ENCODE measurements at regions not wholly inside any gene's neighbourhood (a gene's known extent, or its start where the extent isn't known, plus 50 kb on each side); places are given as distances from the start of the nearest gene placed in this dataset.

GRCh38 chr5:61817472-61818326, 485.6 kb downstream of the ZSWIM6 start:
- TF ChIP-seq, protein P1, sequence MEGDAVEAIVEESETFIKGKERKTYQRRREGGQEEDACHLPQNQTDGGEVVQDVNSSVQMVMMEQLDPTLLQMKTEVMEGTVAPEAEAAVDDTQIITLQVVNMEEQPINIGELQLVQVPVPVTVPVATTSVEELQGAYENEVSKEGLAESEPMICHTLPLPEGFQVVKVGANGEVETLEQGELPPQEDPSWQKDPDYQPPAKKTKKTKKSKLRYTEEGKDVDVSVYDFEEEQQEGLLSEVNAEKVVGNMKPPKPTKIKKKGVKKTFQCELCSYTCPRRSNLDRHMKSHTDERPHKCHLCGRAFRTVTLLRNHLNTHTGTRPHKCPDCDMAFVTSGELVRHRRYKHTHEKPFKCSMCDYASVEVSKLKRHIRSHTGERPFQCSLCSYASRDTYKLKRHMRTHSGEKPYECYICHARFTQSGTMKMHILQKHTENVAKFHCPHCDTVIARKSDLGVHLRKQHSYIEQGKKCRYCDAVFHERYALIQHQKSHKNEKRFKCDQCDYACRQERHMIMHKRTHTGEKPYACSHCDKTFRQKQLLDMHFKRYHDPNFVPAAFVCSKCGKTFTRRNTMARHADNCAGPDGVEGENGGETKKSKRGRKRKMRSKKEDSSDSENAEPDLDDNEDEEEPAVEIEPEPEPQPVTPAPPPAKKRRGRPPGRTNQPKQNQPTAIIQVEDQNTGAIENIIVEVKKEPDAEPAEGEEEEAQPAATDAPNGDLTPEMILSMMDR (IDR thresholded peaks at IDR 0.05): peak in 4 of 6 experiments; percentile 24 to 77 (median 72)
- TF ChIP-seq POLR2A (IDR thresholded peaks at IDR 0.05): no peak
